ENCODE measurements at regions not wholly inside any gene's neighbourhood (a gene's known extent, or its start where the extent isn't known, plus 50 kb on each side); places are given as distances from the start of the nearest gene placed in this dataset.

DNA sequence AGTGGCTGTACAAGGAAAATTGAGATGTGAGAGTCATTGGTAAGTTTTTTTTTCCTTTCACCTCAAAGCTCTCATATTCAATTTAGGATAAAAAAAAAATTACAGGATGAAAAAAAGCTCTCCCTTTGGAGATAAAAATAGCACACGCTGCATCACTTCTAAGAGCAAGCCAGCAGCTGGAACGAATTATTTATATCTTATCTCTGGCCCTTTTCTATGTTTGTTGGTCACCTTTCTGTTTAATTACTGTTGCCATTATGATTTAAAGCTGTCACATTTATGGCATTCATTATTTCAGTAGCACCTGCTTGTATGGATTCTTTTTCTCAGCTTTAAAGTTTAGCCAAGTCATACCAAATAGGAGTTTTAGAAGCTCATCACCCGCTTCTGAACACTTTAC is 171.6 kb upstream of the PDZRN3 start:
- DNase-seq (ENCODE audit: low spot score) = no peak

DNA sequence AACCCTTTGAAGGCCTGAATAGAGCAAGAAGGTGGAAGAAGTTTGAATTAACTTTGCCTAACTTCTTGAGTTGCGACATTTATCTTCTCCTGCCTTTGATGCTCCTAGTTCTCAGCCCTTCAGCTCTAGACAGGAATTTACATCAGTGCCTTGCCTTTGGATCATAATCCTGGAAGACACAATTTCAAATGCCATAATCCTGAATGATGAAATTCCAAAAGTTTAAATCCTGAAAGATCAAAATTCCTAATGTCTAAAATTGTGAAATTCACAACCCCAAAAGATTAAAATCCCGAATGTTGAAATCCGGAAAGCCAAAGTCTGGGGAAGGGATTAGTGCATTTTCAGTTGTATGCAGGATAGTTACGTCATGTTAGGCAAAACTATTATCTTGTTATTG is 166.6 kb upstream of the PDZRN3 start:
- DNase-seq (ENCODE audit: low spot score) = no peak

DNA sequence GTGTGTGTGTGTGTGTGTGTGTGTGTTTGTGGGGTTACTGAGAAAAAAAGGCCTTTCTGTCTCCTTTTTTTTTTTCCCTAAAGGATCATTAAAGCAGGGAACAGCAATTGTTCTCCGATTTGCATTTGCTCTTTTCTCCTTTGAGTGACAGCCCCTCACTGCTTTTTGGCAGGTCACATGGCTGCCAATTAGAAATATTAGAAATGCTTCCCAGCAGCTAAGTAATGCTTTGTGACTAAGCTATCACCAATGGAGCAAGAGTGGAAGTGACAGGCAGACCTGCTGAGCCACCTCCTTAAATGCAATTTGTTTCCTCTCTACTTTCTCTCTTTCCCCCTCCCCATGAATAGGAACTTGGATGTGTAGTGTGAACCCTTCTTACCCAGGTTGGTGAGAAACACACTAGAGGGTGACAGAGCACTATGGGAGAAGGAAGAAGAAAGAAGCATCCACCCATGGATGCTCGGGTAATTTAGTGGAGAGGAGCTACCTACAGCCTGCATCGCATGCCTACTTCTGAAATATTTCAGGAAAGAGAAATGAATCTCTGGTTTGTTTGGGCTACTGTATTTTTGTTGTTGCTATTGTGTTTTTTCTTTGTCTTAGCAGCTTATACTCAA is 165.2 kb upstream of the PDZRN3 start:
- no peak for DNase-seq (ENCODE audit: low spot score)

DNA sequence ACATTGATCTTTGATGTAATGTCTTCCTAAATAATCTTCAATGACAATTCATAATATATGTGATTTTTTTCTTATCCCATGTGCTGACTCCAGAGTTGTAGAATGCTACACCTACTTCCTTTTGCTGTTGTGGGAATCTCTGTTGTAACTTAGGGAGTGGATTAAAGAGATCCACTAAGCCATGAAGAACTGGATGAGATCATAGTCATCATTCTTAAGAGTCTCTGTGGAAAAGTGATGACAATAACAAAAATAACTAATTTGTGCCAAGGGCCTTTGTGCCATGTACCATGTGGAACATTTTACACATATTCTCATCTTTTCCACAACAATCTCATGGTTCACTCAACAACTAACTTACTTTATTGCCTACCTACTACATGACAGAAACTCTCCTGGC is 162.9 kb upstream of the PDZRN3 start:
- no peak for DNase-seq (ENCODE audit: low spot score)

DNA sequence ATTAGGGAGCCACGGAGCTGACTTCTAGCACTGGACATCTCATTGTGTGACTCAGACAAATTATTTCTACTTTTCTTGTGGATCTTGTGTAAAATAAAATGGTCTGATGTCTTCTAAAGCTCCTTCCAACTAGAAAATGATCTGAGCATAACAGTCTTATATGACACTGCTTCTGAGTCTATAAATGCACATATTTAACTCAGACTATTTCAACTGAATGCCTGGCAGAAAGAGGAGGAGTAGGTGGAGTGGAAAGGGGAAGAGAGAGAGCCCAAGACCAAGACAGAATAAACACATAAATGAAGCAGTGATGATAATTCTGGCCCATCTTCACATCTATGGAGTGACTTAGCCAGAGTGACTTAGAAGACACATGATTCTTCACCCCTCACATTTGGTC is 162.3 kb upstream of the PDZRN3 start:
- no peak for DNase-seq (ENCODE audit: low spot score)

DNA sequence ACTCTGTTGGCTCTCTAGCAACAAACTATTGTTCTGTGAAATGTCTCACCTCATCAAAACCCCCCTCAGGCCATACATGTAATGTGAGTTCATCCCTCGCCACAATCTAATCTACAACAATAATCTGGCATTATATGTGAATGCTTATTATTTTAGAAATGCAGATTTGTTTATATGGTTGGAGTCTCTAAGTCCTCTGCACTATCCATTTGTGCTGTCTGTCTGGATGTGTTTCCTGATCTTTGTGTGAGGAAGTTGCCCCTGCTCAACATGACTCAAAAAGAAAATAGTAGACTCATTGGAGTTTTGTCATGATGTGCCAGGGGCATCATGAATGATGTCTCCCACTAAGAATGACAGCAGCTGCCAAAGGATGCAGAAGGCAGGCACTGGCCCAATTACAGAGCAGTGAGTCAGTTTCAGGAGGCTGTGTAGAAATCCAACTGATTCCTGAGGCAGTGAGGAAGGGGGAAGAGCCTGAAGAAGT is 161.6 kb upstream of the PDZRN3 start:
- no peak for DNase-seq (ENCODE audit: low spot score)

DNA sequence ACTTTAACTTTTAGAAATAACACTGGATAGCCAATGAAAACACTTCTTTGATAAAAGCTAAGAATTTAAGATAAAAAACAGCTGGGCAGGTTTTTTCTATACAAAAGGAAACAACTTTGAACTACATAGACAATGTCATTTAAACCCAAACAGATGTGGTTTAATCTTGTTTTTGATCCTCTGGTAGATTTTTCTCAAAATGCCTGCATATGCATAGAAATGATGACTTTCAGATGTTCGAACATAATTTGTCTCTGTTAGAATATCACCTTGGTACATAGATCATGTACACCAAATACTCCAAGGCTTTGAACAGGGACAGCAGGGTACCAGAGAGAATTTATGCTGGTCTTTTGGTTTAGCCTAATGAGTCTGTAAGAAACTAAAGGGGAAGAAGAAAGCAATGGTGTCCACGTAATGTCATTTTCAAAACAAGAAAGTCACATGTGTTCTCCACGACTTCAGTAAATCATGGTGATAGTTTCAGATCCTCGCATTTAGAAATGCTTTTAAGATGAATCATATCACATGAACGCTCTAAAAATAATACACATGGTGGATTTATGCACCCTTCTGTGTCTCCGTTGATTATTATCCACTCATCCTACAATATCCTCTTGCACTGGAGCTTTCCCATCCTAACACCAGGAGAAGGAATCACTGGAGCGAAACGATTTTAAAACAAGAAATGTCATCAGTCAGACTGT is 160.1 kb upstream of the PDZRN3 start:
- no peak for DNase-seq (ENCODE audit: low spot score)

DNA sequence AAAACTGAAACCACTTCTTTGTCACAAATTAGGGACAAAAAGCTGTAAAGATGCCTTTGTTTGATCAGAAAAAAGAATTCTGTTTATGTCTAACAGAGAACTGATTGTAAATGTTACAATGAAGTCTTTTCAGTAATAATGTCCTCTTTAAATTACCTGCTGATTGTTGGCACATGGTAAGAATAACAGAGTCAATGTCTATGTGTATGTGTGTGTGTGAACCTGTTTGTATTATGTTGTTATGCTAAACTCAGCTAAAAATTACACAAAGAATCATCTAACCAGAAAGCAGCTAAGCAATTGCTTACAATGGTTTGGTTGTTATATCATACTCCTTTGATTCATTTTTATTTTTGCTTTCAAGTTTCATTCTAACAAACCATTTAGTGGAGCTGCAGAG is 159.1 kb upstream of the PDZRN3 start:
- no peak for DNase-seq (ENCODE audit: low spot score)

DNA sequence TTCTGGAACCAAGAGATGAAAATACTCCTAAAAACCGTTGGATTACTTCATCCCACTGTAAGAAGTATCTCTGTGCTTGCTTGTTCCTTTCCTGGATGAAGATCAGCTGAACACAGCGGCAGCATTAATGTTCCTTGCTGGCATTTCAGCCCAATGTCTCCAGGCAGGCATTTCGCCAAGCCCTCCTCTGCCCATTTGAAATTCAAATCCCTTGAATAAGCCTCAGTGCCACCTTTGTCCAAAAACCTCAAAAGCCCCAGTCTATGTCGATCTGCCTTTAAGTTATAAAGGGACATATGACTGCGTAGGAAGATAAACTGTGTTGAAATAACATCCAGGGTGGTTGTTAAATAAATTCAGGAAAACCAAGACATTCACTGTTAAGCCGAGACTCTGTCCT is 156.8 kb upstream of the PDZRN3 start:
- no peak for DNase-seq (ENCODE audit: low spot score)

DNA sequence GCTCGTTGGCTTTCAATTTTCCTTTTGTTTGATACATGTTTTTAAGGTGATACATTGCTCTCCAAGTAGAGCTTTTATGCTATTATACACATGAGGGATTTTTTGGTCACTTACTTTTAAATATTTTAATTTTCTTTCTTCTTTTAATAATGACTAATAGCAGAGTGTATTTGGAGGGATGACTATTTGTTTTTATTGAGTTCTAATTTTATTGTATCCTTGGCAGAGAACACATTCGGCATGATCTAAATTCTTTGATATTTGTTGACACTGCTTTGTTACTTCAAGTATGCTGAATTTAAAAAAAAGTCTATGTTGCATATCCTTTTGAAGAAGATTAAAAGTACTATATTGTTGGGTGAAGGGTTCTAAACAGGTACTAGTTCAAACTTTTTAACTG is 149.9 kb upstream of the PDZRN3 start:
- DNase-seq (ENCODE audit: low spot score) = no peak

DNA sequence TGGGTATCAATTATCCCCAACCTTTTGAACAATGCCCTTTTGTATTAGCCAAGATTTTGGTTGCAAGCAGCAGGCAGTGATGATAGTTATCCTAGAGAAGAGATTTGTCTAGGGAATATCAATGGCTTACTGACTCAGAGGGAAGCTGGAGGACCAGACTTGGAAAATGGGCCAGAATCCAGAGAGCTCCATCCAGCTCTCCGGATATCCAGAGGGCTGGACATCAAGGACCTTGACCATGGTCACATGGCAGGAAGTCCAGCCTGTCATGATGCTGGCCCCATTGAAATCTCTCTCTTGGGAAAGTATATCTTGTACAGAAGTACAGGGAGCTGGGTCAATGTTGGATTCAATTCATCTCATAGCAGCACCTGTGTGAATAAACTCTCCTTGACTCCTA is 148.5 kb upstream of the PDZRN3 start:
- no peak for DNase-seq (ENCODE audit: low spot score)

DNA sequence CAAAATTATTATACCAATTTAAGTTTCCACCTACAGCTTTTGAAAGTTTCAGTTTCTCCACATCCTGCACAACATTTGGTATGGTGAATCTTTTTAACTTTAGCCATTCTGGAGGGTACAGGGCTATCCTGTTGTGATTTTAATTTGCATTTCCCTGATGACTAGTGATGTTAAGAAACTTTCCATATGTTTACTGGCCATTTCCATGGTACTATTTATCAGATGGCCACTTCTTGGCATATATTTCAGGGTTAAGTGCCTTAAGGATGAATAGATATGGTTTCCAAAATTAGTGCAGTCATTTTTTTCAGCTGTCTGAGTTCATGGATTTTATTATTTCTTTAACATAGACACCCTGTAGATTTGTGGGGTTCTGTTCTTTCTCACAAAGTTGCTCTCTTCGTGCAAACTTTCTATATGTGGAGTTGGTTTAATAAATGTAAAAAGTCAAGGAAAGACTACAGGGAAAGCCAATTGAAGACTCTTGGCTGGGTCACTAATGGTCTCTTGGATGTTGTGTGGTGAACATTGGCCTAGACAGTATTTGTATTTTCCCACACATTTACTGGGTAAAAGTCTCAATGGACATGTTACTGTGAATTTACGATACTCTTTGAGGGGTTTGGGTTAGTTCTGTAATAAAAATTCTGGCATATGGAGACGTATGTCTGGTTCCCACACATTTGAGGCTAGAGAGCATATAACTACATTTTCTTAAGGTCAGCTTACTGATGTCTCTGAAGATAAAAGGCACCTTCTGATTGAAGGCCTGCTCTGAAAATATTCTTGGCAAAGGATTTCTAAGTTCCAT is 147.5 kb upstream of the PDZRN3 start:
- no peak for DNase-seq (ENCODE audit: low spot score)

DNA sequence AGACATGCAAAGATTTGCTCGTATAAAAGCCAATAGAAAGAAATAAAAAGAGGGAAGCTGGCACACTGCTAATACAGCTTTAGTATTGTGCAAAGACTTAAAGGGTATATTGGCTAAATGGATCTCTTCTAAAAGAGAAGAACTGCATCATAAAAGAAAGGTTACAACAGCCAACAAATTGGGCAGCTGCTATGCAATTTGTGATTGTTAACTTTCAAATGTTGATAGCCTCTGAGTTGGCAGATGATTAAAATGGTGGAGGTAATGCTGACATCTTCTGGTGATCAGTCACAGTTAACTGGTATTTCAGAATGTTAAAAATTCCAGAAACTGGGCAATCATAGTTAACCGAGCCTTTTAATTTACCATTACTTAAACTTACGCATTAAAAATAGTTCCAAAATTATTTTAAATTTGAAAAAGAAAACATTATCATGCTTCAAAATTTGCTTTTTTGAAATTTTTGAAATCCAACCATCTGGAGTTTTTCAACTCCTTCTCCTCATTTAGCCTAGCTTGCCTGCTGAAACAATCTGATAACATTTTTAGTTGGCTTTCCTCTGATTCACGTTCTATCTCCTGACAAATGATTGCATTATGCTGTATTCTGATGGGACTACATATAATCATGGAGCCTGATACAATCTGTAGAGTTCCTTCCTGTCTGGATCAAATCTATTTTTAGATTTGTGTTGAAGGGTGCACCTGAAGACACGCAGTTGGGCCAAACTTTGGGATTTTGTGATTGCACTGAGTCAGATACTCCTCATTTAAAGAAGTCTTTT is 144.0 kb upstream of the PDZRN3 start:
- no peak for DNase-seq (ENCODE audit: low spot score)

DNA sequence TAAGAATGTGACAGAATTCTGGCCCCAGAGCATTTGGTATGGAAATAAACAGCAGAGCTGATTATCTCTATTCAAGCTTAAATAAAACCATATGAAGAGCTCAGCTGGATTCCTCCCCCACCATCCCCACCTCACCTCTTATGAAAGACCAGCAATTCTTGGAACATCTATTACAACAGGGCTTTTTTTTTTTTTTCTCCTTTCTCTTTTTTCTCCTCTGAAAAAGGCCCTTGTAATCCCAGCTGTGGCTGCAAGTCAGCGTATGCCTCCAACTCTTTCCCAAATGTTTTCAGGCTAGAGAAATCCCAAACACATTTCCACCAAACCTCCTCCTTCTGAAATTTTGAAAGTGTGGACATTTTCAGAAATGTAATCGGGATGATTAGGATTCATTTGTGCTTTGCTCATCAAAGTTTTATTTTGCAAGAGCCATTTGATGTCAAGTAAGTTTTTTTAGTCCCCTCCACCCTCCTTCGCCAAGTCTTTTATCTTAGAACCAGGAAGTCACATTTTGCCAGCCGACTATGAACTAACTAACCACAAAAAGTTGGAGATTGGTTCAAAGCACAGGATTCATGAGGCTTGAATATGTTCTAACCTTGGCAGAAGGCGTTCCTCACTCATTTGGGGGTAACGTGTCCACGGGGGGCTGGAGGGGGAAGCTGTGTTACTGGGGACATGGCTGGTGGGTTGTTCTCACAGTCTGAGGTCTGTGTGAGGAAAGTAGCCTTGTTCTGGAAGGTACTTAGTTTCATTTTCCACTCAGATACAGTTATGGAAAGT is 142.0 kb upstream of the PDZRN3 start:
- no peak for DNase-seq (ENCODE audit: low spot score)

DNA sequence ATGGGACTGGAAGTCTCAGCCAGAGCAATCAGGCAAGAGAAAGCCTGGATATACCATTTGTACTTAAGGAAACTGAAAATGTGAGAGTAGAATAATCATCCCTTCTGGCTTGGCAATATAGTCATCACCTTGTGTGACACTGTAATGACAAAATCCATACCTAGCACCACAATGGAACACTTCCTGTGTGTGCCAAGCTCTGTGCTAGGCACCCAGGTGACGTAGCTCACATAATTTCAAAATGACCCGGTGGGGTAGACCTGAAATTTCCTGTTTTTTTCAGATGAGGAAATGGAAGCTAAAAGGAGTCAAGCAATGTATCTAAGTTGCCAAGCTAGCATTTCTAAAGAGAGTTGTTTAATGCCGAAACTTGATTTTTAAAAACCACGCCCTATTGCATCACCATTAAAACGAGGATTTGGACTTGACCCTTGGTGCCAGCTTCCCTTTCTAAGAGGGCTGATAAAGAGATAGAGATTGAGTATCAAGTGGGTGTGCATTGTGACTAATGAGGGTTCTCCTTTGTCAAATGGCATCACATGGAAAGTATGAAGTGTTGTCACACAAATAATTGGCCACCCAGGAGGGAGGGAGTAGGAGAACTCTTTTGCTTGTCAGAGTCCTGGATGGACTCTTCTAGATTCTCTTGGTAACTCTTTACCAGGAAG is 141.3 kb upstream of the PDZRN3 start:
- no peak for DNase-seq (ENCODE audit: low spot score)

DNA sequence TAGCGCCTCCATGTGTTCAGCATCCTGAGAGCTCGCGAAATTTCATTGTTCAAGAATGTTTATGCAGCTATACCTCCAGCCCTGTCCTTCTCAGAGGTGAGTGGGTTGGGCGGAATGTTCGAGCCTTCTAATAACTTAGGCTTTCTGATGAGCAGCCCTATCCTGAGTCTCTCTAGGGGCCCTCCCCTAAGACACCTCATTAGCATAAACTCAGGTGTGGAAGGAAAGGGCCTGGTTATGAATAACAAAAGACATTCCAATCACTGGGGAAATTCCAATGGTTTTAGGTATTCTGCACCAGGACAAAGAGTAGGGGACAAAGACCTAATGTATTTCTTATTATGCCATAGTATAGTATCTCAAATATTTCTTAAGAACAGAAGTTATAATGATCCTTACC is 138.1 kb upstream of the PDZRN3 start:
- no peak for DNase-seq (ENCODE audit: low spot score)

DNA sequence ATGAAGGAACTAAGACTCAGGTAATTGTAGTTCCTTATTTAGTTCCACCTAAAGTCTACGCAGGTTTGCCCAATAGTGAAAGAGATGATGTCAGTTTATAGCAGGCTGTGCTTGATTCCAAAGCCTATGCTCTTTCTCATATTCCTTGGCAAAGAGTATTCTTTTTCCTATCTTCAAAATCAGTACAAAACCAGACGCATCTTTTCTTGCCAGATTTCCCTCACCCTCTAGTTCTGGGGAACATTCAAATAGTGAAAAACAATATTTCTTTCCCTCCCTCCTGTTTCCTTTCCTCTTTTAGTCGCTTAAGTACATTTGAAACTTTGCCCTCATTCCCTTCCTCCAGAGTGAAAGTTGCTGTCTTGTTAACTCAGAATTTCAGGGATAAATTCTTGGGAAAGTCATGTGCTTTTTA is 134.6 kb upstream of the PDZRN3 start:
- DNase-seq (ENCODE audit: low spot score) = no peak

DNA sequence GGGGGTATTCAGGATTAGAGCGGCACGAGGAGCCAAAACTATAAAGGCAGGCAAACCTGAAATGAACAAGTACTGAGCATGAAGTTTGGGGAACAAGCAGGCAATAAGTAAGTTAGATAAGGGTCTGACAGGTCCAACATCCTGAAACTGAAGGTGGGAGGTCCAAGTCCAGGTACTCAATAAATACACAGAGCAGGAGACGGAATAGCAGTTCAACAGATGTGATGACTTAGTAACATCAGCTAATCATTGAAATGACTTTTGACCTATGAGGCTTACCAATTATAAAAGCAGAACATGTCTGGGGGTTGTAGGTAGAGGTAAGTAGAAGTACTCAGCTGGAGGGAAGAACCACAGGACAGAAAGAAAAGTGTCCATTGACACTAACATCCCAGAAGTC is 132.8 kb upstream of the PDZRN3 start:
- DNase-seq (ENCODE audit: low spot score) = no peak

DNA sequence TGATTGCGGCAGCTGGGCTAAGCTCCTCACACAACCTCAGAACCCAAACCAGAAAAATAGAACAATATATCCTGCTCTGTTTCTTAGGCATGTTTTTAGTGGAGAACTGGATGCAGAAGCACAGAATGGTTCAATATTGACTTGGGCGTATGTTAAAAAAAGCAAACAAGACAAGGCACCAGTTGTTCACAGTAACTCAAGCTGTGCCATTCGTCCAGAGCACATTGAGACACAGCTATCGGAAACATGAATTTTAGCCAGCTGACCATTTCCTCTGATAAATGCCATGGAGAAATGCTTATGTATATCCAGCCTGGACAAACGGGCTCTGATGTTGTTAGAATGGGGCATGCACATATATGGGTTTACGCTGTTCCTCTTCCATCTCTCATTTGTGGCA is 129.2 kb upstream of the PDZRN3 start:
- no peak for DNase-seq (ENCODE audit: low spot score)

DNA sequence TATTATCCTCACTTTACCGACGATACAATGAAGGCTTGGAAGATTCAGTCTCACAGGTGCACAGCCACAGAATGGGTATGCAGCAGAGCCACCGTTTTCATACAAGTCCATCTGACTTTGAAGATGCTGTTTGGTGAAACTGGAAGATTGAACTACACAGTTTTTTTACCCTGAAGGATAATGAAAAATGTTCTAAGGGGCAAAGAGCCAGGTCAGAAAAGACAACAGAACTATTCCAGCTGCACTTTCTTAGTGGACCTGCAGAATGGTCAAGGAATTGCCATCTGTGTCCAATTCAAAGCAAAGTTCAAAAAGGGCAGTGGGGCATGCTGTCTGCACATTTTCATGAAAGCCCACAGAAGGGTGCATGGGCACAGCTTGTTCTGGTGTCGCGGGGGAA is 127.6 kb upstream of the PDZRN3 start:
- DNase-seq (ENCODE audit: low spot score) = no peak

DNA sequence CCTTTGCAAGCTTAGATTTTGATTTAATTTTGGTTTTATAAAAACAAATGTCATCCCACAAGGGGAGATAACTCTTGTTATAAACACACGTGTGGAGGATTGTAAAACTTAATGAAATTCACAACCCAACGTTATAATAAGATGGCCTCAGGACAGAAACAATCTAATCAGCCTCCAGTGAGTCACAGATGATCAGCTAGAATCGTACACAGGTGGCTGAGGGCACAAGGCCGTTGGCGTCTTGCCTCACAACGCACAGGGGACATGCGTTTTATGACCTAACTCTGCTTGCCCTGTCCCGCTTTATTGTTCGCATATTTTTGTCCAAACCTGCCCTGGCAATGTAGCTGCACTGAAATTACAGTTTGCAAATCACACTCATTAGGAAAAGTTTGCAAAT is 121.9 kb upstream of the PDZRN3 start:
- no peak for DNase-seq (ENCODE audit: low spot score)
